Keratinocyte (primary cell): ENCODE measurements at regions not wholly inside any gene's neighbourhood (a gene's known extent, or its start where the extent isn't known, plus 50 kb on each side); places are given as distances from the start of the nearest gene placed in this dataset.

Experiments used
- DNase-seq: peaks from one replicate; pipeline ENCODE4 v3.0.0-alpha.2; 2011; ENCODE audit warnings: low read depth, missing footprints, low spot score
- FAIRE-seq: peaks from 2 replicates; lab custom pipeline; 2011; peaks lifted over from hg19 to GRCh38; lab: Jason Lieb, UNC
- H2AFZ ChIP-seq: 2 replicates; pipeline ENCODE4 v1.6.0; 2012; ENCODE audit warnings: low read length, control low read depth, inconsistent platforms; ENCODE audit not compliant: control insufficient read depth
- H3K27ac ChIP-seq: 2 replicates; pipeline ENCODE4 v1.5.1; 2011; ENCODE audit warnings: low read length; ENCODE audit not compliant: control insufficient read depth, insufficient read depth
- H3K27me3 ChIP-seq: 3 replicates; pipeline ENCODE4 v1.6.0; 2011; ENCODE audit warnings: low read length; ENCODE audit not compliant: control insufficient read depth, insufficient read depth; ENCODE audit errors: extremely low read depth
- H3K36me3 ChIP-seq, 2 experiments: 2 replicates in 1 of 2; 3 replicates in 1 of 2; pipeline ENCODE4 v1.5.1; 2011; ENCODE audit warnings: low read length in 2 of 2, mild to moderate bottlenecking in 1 of 2; ENCODE audit not compliant: control insufficient read depth in 2 of 2, insufficient read depth in 2 of 2; ENCODE audit errors: extremely low read depth in 1 of 2
- H3K4me1 ChIP-seq: 3 replicates; pipeline ENCODE4 v1.5.1; 2011; ENCODE audit warnings: low read length; ENCODE audit not compliant: control insufficient read depth, insufficient read depth; ENCODE audit errors: extremely low read depth
- H3K4me2 ChIP-seq: 3 replicates; pipeline ENCODE4 v1.6.0; 2011; ENCODE audit warnings: low read depth, low read length; ENCODE audit not compliant: control insufficient read depth, insufficient read depth; ENCODE audit errors: extremely low read depth
- H3K4me3 ChIP-seq, 3 experiments: fragments of 200-600 bp in 1 of 3; sonication (generic) in 1 of 3; 2 replicates in 2 of 3; 3 replicates in 1 of 3; pipeline ENCODE4 v1.5.1; 2011 to 2016; ENCODE audit warnings: low read length in 3 of 3, mild to moderate bottlenecking in 3 of 3, control low read depth in 2 of 3, inconsistent platforms in 1 of 3, low read depth in 1 of 3, mixed read lengths in 1 of 3, mixed run types in 1 of 3, moderate library complexity in 1 of 3; ENCODE audit not compliant: control insufficient read depth in 2 of 3, insufficient read depth in 2 of 3; ENCODE audit errors: extremely low read depth in 1 of 3
- H3K79me2 ChIP-seq: 2 replicates; pipeline ENCODE4 v1.6.0; 2012; ENCODE audit warnings: low read length; ENCODE audit not compliant: control insufficient read depth, insufficient read depth
- H3K9ac ChIP-seq: 3 replicates; pipeline ENCODE4 v1.6.0; 2011; ENCODE audit warnings: low read length; ENCODE audit not compliant: control insufficient read depth, insufficient read depth; ENCODE audit errors: extremely low read depth
- H3K9me1 ChIP-seq: 3 replicates; pipeline ENCODE4 v1.6.0; 2011; ENCODE audit warnings: low read length; ENCODE audit not compliant: control insufficient read depth, insufficient read depth; ENCODE audit errors: extremely low read depth
- H3K9me3 ChIP-seq: 2 replicates; pipeline ENCODE4 v1.5.1; 2012; ENCODE audit warnings: low read depth, low read length; ENCODE audit not compliant: control insufficient read depth
- H4K20me1 ChIP-seq: 3 replicates; pipeline ENCODE4 v1.6.0; 2011; ENCODE audit warnings: low read length; ENCODE audit not compliant: control insufficient read depth, insufficient read depth; ENCODE audit errors: extremely low read depth
- CTCF ChIP-seq, 3 experiments: IDR thresholded peaks in 1 of 3; conservative IDR thresholded peaks in 1 of 3; optimal IDR thresholded peaks in 1 of 3; 2 replicates in 2 of 3; 3 replicates in 1 of 3; pipeline versions ENCODE3 to v1.5.1; 2011; ENCODE audit warnings: low read length in 3 of 3, mild to moderate bottlenecking in 3 of 3, moderate library complexity in 2 of 3, control low read depth in 1 of 3, inconsistent platforms in 1 of 3; ENCODE audit not compliant: insufficient read depth in 2 of 3; ENCODE audit errors: extremely low read depth in 1 of 3
- EZH2 ChIP-seq: IDR thresholded peaks from one replicate; pipeline ENCODE4 v1.6.1; 2012; ENCODE audit warnings: inconsistent platforms, mild to moderate bottlenecking, low read length, moderate library complexity
- dilution Hi-C: fragments of 300-500 bp; cut with MboI; formaldehyde crosslinking; loops from one replicate; pipeline ENCODE4 v1.7.0; 2020; ENCODE audit warnings: low sequenced_read_pairs; ENCODE audit not compliant: extremely low pct_ligation_motif_present

- Histone ChIP-seq H3K4me1 (no peaks in the 10 kb centered on the region), H3K4me2 (no peak overlapping the region), H3K9me3 (no peaks in the 10 kb centered on the region), H3K9me1 (no peaks in the 10 kb centered on the region), H3K27ac (no peak overlapping the region), H3K79me2 (no peaks in the 10 kb centered on the region), H3K36me3 (no peaks in the 10 kb centered on the region), H4K20me1 (no peaks in the 10 kb centered on the region), H3K27me3 (no peaks in the 10 kb centered on the region), H2AFZ (no peak overlapping the region), H3K4me3 (no peak overlapping the region), H3K9ac (no peak overlapping the region)
- dilution Hi-C loops: no loop called here
- FAIRE-seq (no peak), DNase-seq (no peak)
- TF ChIP-seq EZH2 (no peak), CTCF (optimal IDR thresholded peaks at IDR 0.05 in 1 of 3, IDR thresholded peaks at IDR 0.05 in 1 of 3, conservative IDR thresholded peaks at IDR 0.05 in 1 of 3; ENCODE audit: extremely low read depth in 1 of 3, insufficient read depth in 2 of 3, low read length in 3 of 3) (no peak)
Observed at GRCh38 chr10:7027913-7028808, 382.7 kb downstream of the SFMBT2 start.

GRCh38 chr10:7027237-7027912 lies 383.5 kb downstream of the SFMBT2 start:
- Histone ChIP-seq H4K20me1 (no peaks in the 10 kb centered on the region), H3K9ac (no peak overlapping the region), H3K36me3 (no peaks in the 10 kb centered on the region), H3K9me1 (no peaks in the 10 kb centered on the region), H3K27me3 (no peaks in the 10 kb centered on the region), H3K79me2 (no peaks in the 10 kb centered on the region), H3K27ac (no peak overlapping the region), H3K4me2 (no peak overlapping the region), H3K9me3 (no peaks in the 10 kb centered on the region), H2AFZ (no peak overlapping the region), H3K4me1 (no peaks in the 10 kb centered on the region), H3K4me3 (no peak overlapping the region)
- dilution Hi-C loops: no loop called here
- DNase-seq (no peak), FAIRE-seq (no peak)
- TF ChIP-seq CTCF (optimal IDR thresholded peaks at IDR 0.05 in 1 of 3, IDR thresholded peaks at IDR 0.05 in 1 of 3, conservative IDR thresholded peaks at IDR 0.05 in 1 of 3; ENCODE audit: extremely low read depth in 1 of 3, insufficient read depth in 2 of 3, low read length in 3 of 3) (no peak), EZH2 (no peak)
